GM23338 (cell line): ENCODE measurements at regions not wholly inside any gene's neighbourhood (a gene's known extent, or its start where the extent isn't known, plus 50 kb on each side); places are given as distances from the start of the nearest gene placed in this dataset.

Experiments used
- ATAC-seq: fragments of 200-7000 bp; cut with Tn5 transposase; 3 replicates; pipeline ENCODE4 v1.9.1; 2020
- DNase-seq: peaks from one replicate; pipeline ENCODE4 v3.0.0-alpha.2; 2015; ENCODE audit warnings: low spot score
- H2AFZ ChIP-seq: fragments of 200-600 bp; sonication (generic); 2 replicates; pipeline ENCODE4 v1.8.0; 2016; ENCODE audit warnings: antibody characterized with exemption, mild to moderate bottlenecking, moderate library complexity
- H3F3A ChIP-seq: fragments of 200-600 bp; sonication (generic); replicated peaks from 2 replicates; pipeline ENCODE4 v1.8.0; 2017; ENCODE audit warnings: antibody characterized with exemption, mixed run types, low read depth
- H3K27ac ChIP-seq: fragments of 200-600 bp; sonication (generic); 2 replicates; pipeline ENCODE4 v1.6.1; 2016; ENCODE audit warnings: low read depth
- H3K27me3 ChIP-seq: fragments of 200-600 bp; sonication (generic); 2 replicates; pipeline ENCODE4 v1.8.0; 2016; ENCODE audit warnings: mild to moderate bottlenecking, mixed run types, moderate library complexity; ENCODE audit not compliant: insufficient read depth
- H3K36me3 ChIP-seq: fragments of 200-600 bp; sonication (generic); 2 replicates; pipeline ENCODE4 v1.8.0; 2016; ENCODE audit warnings: mild to moderate bottlenecking; ENCODE audit not compliant: insufficient read depth
- H3K4me1 ChIP-seq: fragments of 200-600 bp; sonication (generic); 2 replicates; pipeline ENCODE4 v1.8.0; 2016; ENCODE audit warnings: mild to moderate bottlenecking, moderate library complexity; ENCODE audit not compliant: insufficient read depth
- H3K4me2 ChIP-seq: fragments of 200-600 bp; sonication (generic); 2 replicates; pipeline ENCODE4 v1.7.1; 2017; ENCODE audit warnings: mixed run types
- H3K4me3 ChIP-seq: fragments of 200-600 bp; sonication (generic); 2 replicates; pipeline ENCODE4 v1.6.1; 2016; ENCODE audit warnings: mixed run types
- H3K79me2 ChIP-seq: fragments of 200-600 bp; sonication (generic); replicated peaks from 2 replicates; pipeline ENCODE4 v1.8.0; 2017; ENCODE audit warnings: mild to moderate bottlenecking; ENCODE audit not compliant: insufficient read depth
- H3K9me2 ChIP-seq: fragments of 200-600 bp; sonication (generic); 2 replicates; pipeline ENCODE4 v1.8.0; 2017; ENCODE audit not compliant: insufficient read depth
- H4K20me1 ChIP-seq: fragments of 200-600 bp; sonication (generic); replicated peaks from 2 replicates; pipeline ENCODE4 v1.8.0; 2017; ENCODE audit warnings: mild to moderate bottlenecking; ENCODE audit not compliant: insufficient read depth
- H3K27ac Mint-ChIP-seq: 2 replicates; pipeline ENCODE4 v1.8.0; 2020; ENCODE audit warnings: inconsistent platforms, mild to moderate bottlenecking, moderate library complexity, mixed read lengths
- H3K27me3 Mint-ChIP-seq: 3 replicates; pipeline ENCODE4 v1.8.0; 2022; ENCODE audit warnings: low read depth, mild to moderate bottlenecking, moderate library complexity, mixed read lengths, inconsistent platforms; ENCODE audit not compliant: insufficient read depth, poor library complexity
- H3K36me3 Mint-ChIP-seq: 3 replicates; pipeline ENCODE4 v1.8.0; 2021; ENCODE audit warnings: low read depth, mild to moderate bottlenecking, inconsistent platforms, moderate library complexity, mixed read lengths
- H3K4me1 Mint-ChIP-seq: 3 replicates; pipeline ENCODE4 v1.8.0; 2020; ENCODE audit warnings: mild to moderate bottlenecking, inconsistent platforms, mixed read lengths
- H3K4me3 Mint-ChIP-seq: 3 replicates; pipeline ENCODE4 v1.8.0; 2021; ENCODE audit warnings: moderate library complexity, mild to moderate bottlenecking, inconsistent platforms, mixed read lengths
- H3K9me3 Mint-ChIP-seq: 3 replicates; pipeline ENCODE4 v1.8.0; 2020; ENCODE audit warnings: moderate library complexity, mild to moderate bottlenecking, inconsistent platforms, mixed read lengths
- CREB1 ChIP-seq: fragments of 250-450 bp; sonication (Bioruptor Pico); IDR thresholded peaks from 2 replicates; pipeline ENCODE4 v1.5.0; 2020; ENCODE audit warnings: low read depth, mild to moderate bottlenecking, moderate library complexity
- EZH2 ChIP-seq: fragments of 200-600 bp; sonication (generic); IDR thresholded peaks from one replicate; pipeline ENCODE4 v1.8.0; 2017; ENCODE audit warnings: antibody characterized with exemption, mild to moderate bottlenecking, low read depth; ENCODE audit not compliant: unreplicated experiment
- EZH2phosphoT487 ChIP-seq: fragments of 200-600 bp; sonication (generic); IDR thresholded peaks from one replicate; pipeline ENCODE4 v1.8.1; 2018; ENCODE audit warnings: antibody characterized with exemption; ENCODE audit not compliant: unreplicated experiment
- JUNB ChIP-seq: IDR thresholded peaks from one replicate; pipeline ENCODE4 v1.6.1; 2016; ENCODE audit warnings: antibody characterized with exemption; ENCODE audit not compliant: unreplicated experiment
- NANOG ChIP-seq: IDR thresholded peaks from 2 replicates; pipeline ENCODE4 v1.6.1; 2016; ENCODE audit warnings: antibody characterized with exemption, borderline replicate concordance
- POLR2AphosphoS5 ChIP-seq: IDR thresholded peaks from 2 replicates; pipeline ENCODE4 v1.6.1; 2016; ENCODE audit warnings: antibody characterized with exemption, low read depth
- STAT1 ChIP-seq: IDR thresholded peaks from one replicate; pipeline ENCODE4 v1.6.1; 2016; ENCODE audit warnings: antibody characterized with exemption; ENCODE audit not compliant: unreplicated experiment
- ZNF114 ChIP-seq: fragments of 250-450 bp; sonication (Bioruptor Pico); IDR thresholded peaks from 2 replicates; pipeline ENCODE4 v1.5.0; 2020; ENCODE audit warnings: mild to moderate bottlenecking, moderate library complexity
- ZNF331 ChIP-seq: fragments of 250-450 bp; sonication (Bioruptor Pico); IDR thresholded peaks from 2 replicates; pipeline ENCODE4 v1.5.0; 2020; ENCODE audit warnings: low read depth, mild to moderate bottlenecking, moderate library complexity
- TF ChIP-seq, protein P1 (sequence below): IDR thresholded peaks from one replicate; pipeline ENCODE4 v1.6.1; 2018; ENCODE audit warnings: antibody characterized with exemption; ENCODE audit not compliant: unreplicated experiment
- TF ChIP-seq, protein P2 (sequence below): fragments of 250-450 bp; sonication (Bioruptor Pico); IDR thresholded peaks from 2 replicates; pipeline ENCODE4 v1.5.0; 2020; ENCODE audit warnings: mild to moderate bottlenecking, moderate library complexity
- TF ChIP-seq, protein P3 (sequence below): IDR thresholded peaks from 2 replicates; pipeline ENCODE4 v1.6.1; 2016; ENCODE audit warnings: antibody characterized with exemption
- TF ChIP-seq, protein P4 (sequence below), 2 experiments: fragments of 200-600 bp in 1 of 2; sonication (generic) in 1 of 2; conservative IDR thresholded peaks; 2 replicates each; pipeline versions ENCODE4 v1.5.1 to v1.6.1; 2016 to 2017; ENCODE audit warnings: antibody characterized with exemption in 2 of 2, low read depth in 2 of 2, mild to moderate bottlenecking in 2 of 2, moderate library complexity in 1 of 2

DNA sequence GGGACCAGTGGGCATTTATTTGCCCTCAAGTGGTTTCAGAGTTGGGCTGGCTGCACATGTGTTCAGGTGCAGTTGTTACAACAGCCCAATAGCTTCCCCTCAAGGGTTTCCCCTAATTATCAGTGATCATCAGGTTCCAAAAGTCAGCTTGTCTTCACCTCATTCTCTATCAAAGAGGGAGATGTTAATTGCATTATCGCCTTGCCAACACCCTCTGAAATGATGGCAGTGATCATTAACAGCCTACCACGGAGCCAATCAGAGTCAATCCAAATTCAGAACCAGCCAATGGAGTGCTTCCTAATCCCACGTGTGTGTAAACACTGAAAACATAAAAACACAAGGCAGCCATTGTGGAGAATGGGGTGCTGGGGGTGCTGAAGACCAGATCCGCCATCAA lies 248.4 kb upstream of the ZNF507 start:
- peaks cover 18% of the 10 kb centered on the region; the same call in 2 of the 3 replicates for H3K4me1 Mint-ChIP-seq
- H2AFZ ChIP-seq, result no peak overlapping the region
- H3K27me3 ChIP-seq, result no peaks in the 10 kb centered on the region

More for the DNA sequence above, 248.4 kb upstream of the ZNF507 start:
- Histone ChIP-seq H3K9me2 (0 out of 2 replicates have a peak, but pooled peaks cover 4% of the 10 kb centered on the region), H3K79me2 (no peaks in the 10 kb centered on the region), H3F3A (no peaks in the 10 kb centered on the region), H3K27ac (no peak overlapping the region), H3K36me3 (no peaks in the 10 kb centered on the region; the same call in 1 of the 2 replicates), H3K4me2 (no peak overlapping the region), H3K4me3 (no peak overlapping the region), H4K20me1 (no peaks in the 10 kb centered on the region), H3K4me1 (no peaks in the 10 kb centered on the region)
- DNase-seq (no peak), ATAC-seq (no peak)
- TF ChIP-seq EZH2phosphoT487 (no peak), ZNF114 (CRISPR knock-in tag) (no peak), EZH2 (no peak), NANOG (no peak), JUNB (no peak), ZNF331 (no peak), POLR2AphosphoS5 (no peak), STAT1 (no peak), CREB1 (no peak)
- TF ChIP-seq, protein P1, sequence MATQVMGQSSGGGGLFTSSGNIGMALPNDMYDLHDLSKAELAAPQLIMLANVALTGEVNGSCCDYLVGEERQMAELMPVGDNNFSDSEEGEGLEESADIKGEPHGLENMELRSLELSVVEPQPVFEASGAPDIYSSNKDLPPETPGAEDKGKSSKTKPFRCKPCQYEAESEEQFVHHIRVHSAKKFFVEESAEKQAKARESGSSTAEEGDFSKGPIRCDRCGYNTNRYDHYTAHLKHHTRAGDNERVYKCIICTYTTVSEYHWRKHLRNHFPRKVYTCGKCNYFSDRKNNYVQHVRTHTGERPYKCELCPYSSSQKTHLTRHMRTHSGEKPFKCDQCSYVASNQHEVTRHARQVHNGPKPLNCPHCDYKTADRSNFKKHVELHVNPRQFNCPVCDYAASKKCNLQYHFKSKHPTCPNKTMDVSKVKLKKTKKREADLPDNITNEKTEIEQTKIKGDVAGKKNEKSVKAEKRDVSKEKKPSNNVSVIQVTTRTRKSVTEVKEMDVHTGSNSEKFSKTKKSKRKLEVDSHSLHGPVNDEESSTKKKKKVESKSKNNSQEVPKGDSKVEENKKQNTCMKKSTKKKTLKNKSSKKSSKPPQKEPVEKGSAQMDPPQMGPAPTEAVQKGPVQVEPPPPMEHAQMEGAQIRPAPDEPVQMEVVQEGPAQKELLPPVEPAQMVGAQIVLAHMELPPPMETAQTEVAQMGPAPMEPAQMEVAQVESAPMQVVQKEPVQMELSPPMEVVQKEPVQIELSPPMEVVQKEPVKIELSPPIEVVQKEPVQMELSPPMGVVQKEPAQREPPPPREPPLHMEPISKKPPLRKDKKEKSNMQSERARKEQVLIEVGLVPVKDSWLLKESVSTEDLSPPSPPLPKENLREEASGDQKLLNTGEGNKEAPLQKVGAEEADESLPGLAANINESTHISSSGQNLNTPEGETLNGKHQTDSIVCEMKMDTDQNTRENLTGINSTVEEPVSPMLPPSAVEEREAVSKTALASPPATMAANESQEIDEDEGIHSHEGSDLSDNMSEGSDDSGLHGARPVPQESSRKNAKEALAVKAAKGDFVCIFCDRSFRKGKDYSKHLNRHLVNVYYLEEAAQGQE, result no peak
- TF ChIP-seq, protein P2, sequence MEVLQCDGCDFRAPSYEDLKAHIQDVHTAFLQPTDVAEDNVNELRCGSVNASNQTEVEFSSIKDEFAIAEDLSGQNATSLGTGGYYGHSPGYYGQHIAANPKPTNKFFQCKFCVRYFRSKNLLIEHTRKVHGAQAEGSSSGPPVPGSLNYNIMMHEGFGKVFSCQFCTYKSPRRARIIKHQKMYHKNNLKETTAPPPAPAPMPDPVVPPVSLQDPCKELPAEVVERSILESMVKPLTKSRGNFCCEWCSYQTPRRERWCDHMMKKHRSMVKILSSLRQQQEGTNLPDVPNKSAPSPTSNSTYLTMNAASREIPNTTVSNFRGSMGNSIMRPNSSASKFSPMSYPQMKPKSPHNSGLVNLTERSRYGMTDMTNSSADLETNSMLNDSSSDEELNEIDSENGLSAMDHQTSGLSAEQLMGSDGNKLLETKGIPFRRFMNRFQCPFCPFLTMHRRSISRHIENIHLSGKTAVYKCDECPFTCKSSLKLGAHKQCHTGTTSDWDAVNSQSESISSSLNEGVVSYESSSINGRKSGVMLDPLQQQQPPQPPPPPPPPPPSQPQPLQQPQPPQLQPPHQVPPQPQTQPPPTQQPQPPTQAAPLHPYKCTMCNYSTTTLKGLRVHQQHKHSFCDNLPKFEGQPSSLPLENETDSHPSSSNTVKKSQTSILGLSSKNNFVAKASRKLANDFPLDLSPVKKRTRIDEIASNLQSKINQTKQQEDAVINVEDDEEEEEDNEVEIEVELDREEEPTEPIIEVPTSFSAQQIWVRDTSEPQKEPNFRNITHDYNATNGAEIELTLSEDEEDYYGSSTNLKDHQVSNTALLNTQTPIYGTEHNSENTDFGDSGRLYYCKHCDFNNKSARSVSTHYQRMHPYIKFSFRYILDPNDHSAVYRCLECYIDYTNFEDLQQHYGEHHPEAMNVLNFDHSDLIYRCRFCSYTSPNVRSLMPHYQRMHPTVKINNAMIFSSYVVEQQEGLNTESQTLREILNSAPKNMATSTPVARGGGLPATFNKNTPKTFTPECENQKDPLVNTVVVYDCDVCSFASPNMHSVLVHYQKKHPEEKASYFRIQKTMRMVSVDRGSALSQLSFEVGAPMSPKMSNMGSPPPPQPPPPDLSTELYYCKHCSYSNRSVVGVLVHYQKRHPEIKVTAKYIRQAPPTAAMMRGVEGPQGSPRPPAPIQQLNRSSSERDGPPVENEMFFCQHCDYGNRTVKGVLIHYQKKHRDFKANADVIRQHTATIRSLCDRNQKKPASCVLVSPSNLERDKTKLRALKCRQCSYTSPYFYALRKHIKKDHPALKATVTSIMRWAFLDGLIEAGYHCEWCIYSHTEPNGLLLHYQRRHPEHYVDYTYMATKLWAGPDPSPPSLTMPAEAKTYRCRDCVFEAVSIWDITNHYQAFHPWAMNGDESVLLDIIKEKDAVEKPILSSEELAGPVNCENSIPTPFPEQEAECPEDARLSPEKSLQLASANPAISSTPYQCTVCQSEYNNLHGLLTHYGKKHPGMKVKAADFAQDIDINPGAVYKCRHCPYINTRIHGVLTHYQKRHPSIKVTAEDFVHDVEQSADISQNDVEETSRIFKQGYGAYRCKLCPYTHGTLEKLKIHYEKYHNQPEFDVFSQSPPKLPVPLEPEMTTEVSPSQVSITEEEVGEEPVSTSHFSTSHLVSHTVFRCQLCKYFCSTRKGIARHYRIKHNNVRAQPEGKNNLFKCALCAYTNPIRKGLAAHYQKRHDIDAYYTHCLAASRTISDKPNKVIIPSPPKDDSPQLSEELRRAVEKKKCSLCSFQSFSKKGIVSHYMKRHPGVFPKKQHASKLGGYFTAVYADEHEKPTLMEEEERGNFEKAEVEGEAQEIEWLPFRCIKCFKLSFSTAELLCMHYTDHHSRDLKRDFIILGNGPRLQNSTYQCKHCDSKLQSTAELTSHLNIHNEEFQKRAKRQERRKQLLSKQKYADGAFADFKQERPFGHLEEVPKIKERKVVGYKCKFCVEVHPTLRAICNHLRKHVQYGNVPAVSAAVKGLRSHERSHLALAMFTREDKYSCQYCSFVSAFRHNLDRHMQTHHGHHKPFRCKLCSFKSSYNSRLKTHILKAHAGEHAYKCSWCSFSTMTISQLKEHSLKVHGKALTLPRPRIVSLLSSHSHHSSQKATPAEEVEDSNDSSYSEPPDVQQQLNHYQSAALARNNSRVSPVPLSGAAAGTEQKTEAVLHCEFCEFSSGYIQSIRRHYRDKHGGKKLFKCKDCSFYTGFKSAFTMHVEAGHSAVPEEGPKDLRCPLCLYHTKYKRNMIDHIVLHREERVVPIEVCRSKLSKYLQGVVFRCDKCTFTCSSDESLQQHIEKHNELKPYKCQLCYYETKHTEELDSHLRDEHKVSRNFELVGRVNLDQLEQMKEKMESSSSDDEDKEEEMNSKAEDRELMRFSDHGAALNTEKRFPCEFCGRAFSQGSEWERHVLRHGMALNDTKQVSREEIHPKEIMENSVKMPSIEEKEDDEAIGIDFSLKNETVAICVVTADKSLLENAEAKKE (CRISPR knock-in tag), result no peak
- TF ChIP-seq, protein P3, sequence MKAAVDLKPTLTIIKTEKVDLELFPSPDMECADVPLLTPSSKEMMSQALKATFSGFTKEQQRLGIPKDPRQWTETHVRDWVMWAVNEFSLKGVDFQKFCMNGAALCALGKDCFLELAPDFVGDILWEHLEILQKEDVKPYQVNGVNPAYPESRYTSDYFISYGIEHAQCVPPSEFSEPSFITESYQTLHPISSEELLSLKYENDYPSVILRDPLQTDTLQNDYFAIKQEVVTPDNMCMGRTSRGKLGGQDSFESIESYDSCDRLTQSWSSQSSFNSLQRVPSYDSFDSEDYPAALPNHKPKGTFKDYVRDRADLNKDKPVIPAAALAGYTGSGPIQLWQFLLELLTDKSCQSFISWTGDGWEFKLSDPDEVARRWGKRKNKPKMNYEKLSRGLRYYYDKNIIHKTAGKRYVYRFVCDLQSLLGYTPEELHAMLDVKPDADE, result no peak
- TF ChIP-seq, protein P4, sequence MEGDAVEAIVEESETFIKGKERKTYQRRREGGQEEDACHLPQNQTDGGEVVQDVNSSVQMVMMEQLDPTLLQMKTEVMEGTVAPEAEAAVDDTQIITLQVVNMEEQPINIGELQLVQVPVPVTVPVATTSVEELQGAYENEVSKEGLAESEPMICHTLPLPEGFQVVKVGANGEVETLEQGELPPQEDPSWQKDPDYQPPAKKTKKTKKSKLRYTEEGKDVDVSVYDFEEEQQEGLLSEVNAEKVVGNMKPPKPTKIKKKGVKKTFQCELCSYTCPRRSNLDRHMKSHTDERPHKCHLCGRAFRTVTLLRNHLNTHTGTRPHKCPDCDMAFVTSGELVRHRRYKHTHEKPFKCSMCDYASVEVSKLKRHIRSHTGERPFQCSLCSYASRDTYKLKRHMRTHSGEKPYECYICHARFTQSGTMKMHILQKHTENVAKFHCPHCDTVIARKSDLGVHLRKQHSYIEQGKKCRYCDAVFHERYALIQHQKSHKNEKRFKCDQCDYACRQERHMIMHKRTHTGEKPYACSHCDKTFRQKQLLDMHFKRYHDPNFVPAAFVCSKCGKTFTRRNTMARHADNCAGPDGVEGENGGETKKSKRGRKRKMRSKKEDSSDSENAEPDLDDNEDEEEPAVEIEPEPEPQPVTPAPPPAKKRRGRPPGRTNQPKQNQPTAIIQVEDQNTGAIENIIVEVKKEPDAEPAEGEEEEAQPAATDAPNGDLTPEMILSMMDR (conservative IDR thresholded peaks at IDR 0.05; ENCODE audit: low read depth in 2 of 2), result no peak
- H3K9me3 Mint-ChIP-seq, result peaks cover 25% of the 10 kb centered on the region
- peaks cover 2% of the 10 kb centered on the region for H3K27me3 Mint-ChIP-seq
- no peak overlapping the region for H3K4me3 Mint-ChIP-seq
- no peak overlapping the region for H3K27ac Mint-ChIP-seq
- peaks cover 18% of the 10 kb centered on the region for H3K36me3 Mint-ChIP-seq
